Stimulated activated CD8-positive, alpha-beta memory T cell treated with anti-CD3 and anti-CD28 coated beads, Interleukin-2, amount 100 ng/mL, for 48 hours (primary cell): ENCODE measurements at regions not wholly inside any gene's neighbourhood (a gene's known extent, or its start where the extent isn't known, plus 50 kb on each side); places are given as distances from the start of the nearest gene placed in this dataset.
"Not testable (repeated sequence)": the region's sequence is repeated elsewhere in the genome, so short reads cannot be mapped to it uniquely, and the experiment has no call there.

ENCODE experiments used
- DNase-seq, 2 donors: peaks; one replicate each; pipeline ENCODE4 v3.0.0-alpha.2; 2020; ENCODE audit warnings: low read depth in 2 of 2

- DNase-seq: no peak
Measured at GRCh38 chr6:130494729-130495128, 128.9 kb downstream of the TMEM200A start.

- no peak for DNase-seq
Measured at GRCh38 chr6:130500693-130501092, 134.9 kb downstream of the TMEM200A start.

- no peak for DNase-seq
Measured at GRCh38 chr6:130503146-130503545, 137.3 kb downstream of the TMEM200A start.

GRCh38 chr6:130505808-130506598 is 140.2 kb downstream of the TMEM200A start:
- DNase-seq: no peak

- not testable (repeated sequence) for DNase-seq
Measured at GRCh38 chr6:130507005-130507665, 141.3 kb downstream of the TMEM200A start.

- no peak for DNase-seq
Measured at GRCh38 chr6:130507666-130508028, 141.8 kb downstream of the TMEM200A start.

GRCh38 chr6:130513770-130514169 is 148.0 kb downstream of the TMEM200A start:
- no peak for DNase-seq

GRCh38 chr6:130514712-130515111 is 148.9 kb downstream of the TMEM200A start:
- DNase-seq: no peak

- DNase-seq: no peak
Measured at GRCh38 chr6:130515306-130515705, 149.5 kb downstream of the TMEM200A start.

GRCh38 chr6:130516604-130517003 is 150.8 kb downstream of the TMEM200A start:
- DNase-seq: no peak

GRCh38 chr6:130517444-130517931 is 151.7 kb downstream of the TMEM200A start:
- no peak for DNase-seq

- DNase-seq: no peak
Measured at GRCh38 chr6:130518588-130518987, 152.8 kb downstream of the TMEM200A start.

- DNase-seq: no peak
Measured at GRCh38 chr6:130520221-130520620, 154.4 kb downstream of the TMEM200A start.

- no peak for DNase-seq
Measured at GRCh38 chr6:130520801-130521200, 155.0 kb downstream of the TMEM200A start.

GRCh38 chr6:130524552-130524951 is 158.7 kb downstream of the TMEM200A start:
- no peak for DNase-seq

GRCh38 chr6:130525408-130525807 is 159.6 kb downstream of the TMEM200A start:
- DNase-seq: no peak

GRCh38 chr6:130526466-130526865 is 160.6 kb downstream of the TMEM200A start:
- no peak for DNase-seq

GRCh38 chr6:130527173-130527572 is 161.4 kb downstream of the TMEM200A start:
- DNase-seq: no peak

GRCh38 chr6:130529569-130530149 is 163.8 kb downstream of the TMEM200A start:
- DNase-seq: no peak

- no peak for DNase-seq
Measured at GRCh38 chr6:130534627-130535026, 168.8 kb downstream of the TMEM200A start.

GRCh38 chr6:130535242-130535641 is 169.4 kb downstream of the TMEM200A start:
- DNase-seq: no peak

GRCh38 chr6:130537447-130537846 is 171.6 kb downstream of the TMEM200A start:
- DNase-seq: no peak

GRCh38 chr6:130547723-130548122 is 181.9 kb downstream of the TMEM200A start:
- DNase-seq: no peak
